GM19372 (cell line): ENCODE measurements at regions not wholly inside any gene's neighbourhood (a gene's known extent, or its start where the extent isn't known, plus 50 kb on each side); places are given as distances from the start of the nearest gene placed in this dataset.

Experiments
- ATAC-seq: cut with Tn5 transposase; IDR thresholded peaks from one replicate; pipeline ENCODE4 v1.9.1; 2021; ENCODE audit warnings: mild to moderate bottlenecking, low read depth, moderate library complexity; ENCODE audit not compliant: unreplicated experiment

DNA sequence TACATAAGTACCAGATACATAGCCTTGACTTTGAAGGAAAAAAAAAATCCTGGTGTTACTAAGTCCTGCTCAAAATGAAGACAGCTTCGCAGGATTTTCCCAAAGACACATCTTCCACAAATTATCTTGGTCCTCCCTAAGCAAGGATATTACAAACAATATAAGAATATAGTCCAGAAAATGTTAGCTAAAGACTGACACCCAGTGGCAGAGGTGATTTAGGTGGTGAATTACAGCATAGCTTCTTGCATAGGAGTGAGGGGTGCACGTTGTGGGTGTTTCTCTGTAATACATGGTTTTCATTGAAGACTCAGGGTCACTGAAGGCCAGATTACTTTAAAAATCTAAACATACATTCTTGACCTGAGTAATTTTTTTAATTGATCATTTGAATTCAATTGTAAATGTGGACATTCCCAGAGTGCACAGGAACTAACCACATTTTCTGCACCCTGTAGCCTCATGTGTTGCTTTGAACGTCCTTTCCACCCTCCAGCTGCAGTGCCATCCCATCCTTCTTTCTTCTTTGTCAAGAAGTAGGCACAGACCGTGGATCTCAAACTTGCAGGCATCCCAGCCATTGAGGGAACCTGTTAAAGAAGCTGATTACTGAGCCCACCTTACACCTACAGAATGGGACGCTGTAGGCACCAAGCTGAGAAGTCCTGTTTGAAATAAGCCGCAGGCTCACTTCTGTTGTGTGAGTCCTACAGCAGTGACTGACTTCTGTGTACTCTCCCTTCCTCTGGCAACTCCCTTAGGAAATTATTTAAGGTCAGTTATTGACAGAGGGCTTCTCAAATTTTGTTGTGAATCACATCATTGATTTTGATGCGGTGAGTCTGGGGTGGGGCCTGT lies 102.6 kb downstream of the PERP start:
- ATAC-seq, result no peak

DNA sequence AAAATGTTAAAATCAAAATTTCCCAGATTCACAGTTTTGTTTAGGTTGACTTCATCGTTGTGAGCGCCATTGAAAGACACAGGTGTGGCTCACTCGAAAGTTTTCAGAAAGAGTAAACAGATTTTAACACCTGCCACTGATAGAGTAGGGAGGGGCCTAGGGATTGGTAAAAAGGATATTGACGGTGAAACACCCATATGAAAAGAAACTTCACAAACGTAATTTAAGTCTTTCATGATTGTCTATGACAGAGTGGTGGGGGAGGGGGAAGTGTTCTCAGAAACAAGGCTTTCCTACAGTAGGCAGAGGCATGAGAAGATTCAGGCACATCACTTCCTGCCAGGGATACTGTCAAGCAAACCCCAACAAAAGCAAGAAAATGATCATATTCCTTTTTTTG lies 101.4 kb downstream of the PERP start:
- ATAC-seq, result no peak

GRCh38 chr6:138007014-138007472 lies 100.2 kb downstream of the PERP start:
- ATAC-seq, result no peak

DNA sequence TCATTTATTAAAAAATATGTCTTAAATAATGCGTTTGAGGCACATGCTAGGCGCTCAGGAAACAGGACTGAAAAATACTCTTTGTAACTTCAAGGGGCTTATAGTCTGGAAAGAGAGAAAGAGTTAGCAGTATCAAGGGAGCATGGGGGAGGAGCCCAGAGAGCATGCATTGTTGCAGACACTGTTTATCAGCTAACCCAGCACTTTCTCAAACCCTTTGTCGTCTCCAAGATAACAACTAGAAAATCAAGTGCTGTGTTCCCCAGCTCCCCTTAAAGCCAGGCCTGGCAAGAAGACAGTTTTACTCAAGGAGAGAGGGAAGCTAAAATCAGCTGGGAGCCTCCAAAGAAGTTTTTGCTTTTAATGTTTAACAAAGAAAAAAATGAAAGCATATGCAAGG lies 98.4 kb downstream of the PERP start:
- no peak for ATAC-seq

DNA sequence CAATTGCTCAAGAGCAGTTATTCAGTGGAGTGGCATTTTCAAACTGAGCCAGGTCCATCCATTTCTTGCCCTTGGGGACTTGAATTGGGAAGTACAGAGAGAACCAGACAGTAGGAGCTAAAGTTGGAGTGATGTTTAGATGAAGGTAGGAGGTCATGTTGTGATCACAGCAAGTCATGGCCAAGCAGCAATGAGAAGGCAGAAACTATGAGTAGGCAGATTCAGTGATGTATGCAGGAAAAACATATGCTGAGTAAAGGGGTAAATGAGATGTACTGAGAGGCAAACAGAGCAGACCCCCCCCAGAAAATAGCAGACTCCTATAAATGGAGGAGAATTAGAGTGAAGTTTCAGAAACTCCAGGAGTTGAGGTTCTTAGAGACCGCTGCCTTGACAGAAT lies 95.8 kb downstream of the PERP start:
- no peak for ATAC-seq

DNA sequence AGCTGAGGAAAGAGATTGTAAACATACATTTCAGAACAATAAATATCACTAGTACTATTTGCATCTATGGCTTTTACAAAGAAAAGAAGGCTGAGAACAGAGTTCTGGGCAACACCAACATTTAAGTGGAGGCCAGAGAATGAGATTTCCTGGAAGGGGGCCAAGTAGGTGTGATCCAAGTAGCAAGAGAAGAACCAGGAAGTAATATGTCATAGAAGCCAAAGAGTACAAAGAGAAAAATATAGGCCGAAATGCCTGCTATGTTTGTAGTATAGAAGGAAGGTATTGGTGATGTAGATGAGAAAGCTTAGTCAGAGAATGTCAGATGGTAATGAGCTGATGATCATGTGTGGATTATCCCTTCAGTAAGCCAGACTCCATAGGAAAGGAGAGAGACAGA lies 94.5 kb downstream of the PERP start:
- ATAC-seq, result no peak

- no peak for ATAC-seq
Measured at GRCh38 chr6:138013959-138014358, 93.3 kb downstream of the PERP start.

DNA sequence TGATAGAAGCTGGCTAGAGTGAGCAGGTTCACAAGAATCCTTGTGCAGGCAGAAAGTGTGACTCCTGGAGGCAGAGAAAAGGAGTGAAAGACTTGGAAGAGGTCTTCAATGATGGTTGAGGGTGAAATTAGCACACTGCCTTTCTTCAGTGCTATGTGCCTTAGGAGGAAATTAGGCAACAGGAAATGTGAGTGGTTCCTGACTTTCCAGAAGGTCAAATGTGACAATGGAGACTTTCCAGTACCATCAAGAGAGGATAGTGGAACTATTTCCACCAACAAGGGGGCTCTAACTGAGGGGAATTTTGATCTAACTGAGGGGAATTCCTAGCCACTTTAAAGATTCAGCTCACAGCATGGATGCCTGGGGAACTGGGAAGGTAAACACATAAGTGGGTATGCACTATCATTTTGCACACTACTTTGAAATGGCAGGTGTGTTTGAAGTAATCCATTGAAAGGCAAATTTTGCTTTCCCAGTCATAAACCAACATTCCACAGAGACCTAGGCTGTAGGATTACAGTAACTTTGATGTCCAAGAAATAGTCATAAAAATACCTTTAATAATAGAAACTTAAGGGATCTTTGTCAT lies 90.0 kb downstream of the PERP start:
- no peak for ATAC-seq

GRCh38 chr6:138018297-138018696 lies 88.9 kb downstream of the PERP start:
- ATAC-seq, result no peak

GRCh38 chr6:138025528-138025978 lies 81.7 kb downstream of the PERP start:
- no peak for ATAC-seq

DNA sequence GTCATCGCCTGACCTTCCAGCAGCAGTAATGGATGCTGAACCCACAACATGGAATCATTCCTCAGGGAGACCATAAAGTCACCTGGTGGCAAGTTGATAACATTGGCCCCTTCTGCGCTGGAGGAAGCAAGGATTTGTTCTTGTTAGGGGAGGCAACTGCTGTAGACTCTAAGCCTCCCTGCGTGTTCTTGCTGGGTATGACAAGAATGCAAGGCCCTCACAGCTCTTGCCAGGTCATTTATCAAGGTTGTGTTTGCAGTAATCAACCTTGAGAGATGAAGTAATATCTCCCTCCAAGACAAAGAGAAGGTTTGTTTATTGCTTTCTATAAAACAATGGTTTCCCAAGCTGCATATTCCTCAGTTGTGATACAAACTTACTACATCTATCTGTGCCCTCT lies 80.9 kb downstream of the PERP start:
- ATAC-seq, result no peak

DNA sequence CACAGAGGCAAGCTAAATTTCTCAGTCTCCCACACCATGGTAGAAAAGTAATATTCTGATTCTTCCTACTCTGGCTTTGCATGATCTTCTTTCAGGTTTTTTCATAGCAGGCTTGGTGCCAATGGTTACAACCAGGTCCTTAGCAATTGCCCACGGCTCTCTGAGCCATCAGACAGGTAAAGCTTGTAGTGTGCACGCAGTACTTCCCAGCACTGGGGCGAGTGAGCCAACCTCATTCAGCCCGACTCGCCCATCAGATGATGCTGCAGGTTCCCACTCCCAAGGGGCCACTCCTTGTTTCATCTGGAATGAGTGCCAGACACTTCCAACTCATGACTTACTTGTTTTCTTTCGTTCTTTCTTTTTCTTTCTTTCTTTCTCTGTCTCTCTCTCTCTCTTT lies 78.3 kb downstream of the PERP start:
- ATAC-seq, result no peak

GRCh38 chr6:138030872-138031271 lies 76.3 kb downstream of the PERP start:
- no peak for ATAC-seq

GRCh38 chr6:138031417-138031816 lies 75.8 kb downstream of the PERP start:
- ATAC-seq, result no peak

GRCh38 chr6:138031850-138032249 lies 75.4 kb downstream of the PERP start:
- ATAC-seq, result no peak

DNA sequence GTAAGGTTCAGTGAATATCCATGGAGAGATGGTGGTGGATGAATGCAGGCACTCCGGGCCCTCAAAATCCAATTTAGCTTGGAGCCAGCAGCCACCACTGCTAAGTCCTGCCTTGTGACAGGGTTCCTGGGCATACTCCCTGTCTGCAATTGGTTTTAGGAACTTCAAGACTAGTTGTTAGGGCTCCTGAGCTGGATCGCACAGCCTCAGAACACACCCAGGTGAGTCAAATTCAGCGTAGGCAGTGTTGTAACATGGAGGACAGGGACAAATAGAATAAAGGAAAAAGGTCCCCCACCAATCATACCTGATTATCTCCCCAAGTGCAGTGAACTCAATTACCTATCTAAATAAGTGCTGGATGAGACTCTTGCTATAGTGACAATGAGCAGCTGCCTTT lies 74.6 kb downstream of the PERP start:
- ATAC-seq, result no peak

GRCh38 chr6:138034229-138034628 lies 73.0 kb downstream of the PERP start:
- ATAC-seq, result no peak

GRCh38 chr6:138035070-138035469 lies 72.1 kb downstream of the PERP start:
- ATAC-seq, result no peak

DNA sequence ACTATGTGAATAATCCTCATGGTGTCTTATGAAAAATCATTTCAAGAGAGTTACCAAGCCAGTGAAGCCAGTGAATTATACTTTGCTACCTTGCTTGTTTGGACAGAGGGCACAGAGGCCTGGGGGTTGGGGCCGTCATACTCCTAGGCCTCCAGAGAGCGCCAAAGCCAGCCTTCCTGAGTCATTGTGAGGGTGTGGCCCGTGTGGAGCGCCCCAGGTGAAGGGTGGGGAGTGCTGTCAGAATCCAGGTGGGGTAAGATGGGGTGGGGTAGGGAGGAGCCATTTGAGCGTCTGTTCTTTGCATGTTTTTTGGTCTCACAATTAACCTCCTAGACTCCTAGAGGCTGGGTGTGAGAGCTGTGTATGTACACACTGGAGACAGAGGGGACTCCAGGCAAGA lies 71.1 kb downstream of the PERP start:
- ATAC-seq, result no peak

DNA sequence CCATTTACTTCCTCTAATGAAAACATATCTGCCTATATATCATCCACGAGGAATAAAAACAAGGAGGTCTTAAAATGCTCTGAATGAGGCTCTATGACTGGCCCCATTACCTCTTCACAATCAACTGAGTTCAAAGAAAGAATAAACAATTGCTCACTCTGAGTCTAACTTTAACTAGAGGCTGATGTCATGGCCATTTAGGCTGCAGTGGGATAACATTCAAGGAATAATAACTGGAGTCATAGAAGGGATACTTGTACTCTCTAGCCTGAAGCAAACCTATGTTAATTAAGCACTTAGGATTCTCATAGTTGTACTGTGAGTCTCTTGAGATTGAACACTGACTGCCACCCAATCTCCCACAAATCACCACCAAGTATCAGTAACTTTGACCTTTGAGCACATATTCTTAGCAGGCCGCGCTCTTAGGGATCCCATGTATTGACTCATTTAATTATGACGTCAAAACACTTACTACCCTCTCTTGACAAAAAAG lies 70.2 kb downstream of the PERP start:
- ATAC-seq, result no peak

DNA sequence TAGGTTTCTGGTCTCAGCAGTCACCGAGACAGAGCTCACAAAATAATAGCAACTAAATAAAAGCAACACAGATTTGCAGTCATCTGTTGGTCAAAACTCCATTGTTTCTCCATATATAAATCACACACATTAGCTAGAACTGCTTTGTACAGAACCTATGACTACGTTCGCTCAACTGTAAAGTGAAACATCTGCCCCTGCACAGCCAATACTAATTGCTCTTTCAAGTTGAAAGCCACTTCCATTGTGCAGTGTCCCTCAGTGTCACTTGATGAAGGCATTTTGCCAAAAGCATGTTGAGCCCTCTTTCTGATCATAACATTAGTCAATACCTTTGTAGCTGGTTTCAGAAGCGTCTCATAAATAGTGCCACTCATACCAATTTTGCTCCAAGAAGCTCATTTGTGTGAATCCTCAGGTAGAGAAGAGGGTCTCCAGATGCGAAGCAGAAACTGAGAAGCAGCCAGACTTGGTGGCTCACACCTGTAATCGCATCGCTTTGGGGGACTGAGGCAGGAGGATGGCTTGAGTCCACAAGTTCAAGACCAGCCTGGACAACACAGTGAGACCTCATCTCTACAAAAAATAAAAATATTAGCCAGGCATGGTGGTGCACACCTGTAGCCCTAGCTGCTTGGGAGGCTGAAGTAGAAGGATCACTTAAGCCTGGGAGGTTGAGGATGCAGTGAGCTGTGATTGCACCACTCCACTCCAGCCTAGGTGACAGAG lies 68.9 kb downstream of the PERP start:
- no peak for ATAC-seq
